ENCODE measurements at regions not wholly inside any gene's neighbourhood (a gene's known extent, or its start where the extent isn't known, plus 50 kb on each side); places are given as distances from the start of the nearest gene placed in this dataset.

DNA sequence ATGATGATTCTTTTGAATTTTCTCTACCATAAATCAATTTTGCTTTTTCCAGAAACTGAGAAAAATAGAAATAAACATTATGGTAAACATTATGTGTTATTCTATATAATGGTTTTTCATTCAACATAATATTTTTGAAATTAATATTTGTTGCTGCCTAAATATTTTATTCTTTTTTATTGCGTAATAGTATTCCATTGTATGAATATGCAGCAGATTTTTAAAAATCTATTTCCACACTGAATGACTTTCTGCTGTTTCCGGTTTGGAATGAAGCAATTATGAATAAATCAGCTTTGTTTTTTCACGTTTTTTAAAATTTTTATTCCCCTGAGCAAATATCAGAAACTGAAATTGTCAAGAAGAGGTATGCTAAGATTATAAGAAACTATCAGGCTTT lies 335.2 kb upstream of the KCND2 start:
- Histone ChIP-seq H3K9me3 (no peaks in the 10 kb centered on the region), H3K27ac (no peak overlapping the region), H3K4me3 (no peak overlapping the region), H3K4me1 (no peaks in the 10 kb centered on the region), H3K4me2 (no peak overlapping the region)
- FAIRE-seq, result no peak
- CTCF ChIA-PET, result no interaction called here
- no peak for DNase-seq (ENCODE audit: low read depth in 1 of 2, low spot score in 1 of 2)
- ATAC-seq, result no peak
- TF ChIP-seq, protein P1, sequence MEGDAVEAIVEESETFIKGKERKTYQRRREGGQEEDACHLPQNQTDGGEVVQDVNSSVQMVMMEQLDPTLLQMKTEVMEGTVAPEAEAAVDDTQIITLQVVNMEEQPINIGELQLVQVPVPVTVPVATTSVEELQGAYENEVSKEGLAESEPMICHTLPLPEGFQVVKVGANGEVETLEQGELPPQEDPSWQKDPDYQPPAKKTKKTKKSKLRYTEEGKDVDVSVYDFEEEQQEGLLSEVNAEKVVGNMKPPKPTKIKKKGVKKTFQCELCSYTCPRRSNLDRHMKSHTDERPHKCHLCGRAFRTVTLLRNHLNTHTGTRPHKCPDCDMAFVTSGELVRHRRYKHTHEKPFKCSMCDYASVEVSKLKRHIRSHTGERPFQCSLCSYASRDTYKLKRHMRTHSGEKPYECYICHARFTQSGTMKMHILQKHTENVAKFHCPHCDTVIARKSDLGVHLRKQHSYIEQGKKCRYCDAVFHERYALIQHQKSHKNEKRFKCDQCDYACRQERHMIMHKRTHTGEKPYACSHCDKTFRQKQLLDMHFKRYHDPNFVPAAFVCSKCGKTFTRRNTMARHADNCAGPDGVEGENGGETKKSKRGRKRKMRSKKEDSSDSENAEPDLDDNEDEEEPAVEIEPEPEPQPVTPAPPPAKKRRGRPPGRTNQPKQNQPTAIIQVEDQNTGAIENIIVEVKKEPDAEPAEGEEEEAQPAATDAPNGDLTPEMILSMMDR (IDR thresholded peaks at IDR 0.05), result no peak
- TF ChIP-seq MAZ (IDR thresholded peaks at IDR 0.05; ENCODE audit: borderline replicate concordance, low read depth, low read length), result no peak
- TF ChIP-seq SREBF2 (IDR thresholded peaks at IDR 0.05), result no peak
- TF ChIP-seq NR3C1 (IDR thresholded peaks at IDR 0.05), result no peak
- no peak for TF ChIP-seq EHF (CRISPR knock-in tag; IDR thresholded peaks at IDR 0.05)
- TF ChIP-seq FOSL2 (IDR thresholded peaks at IDR 0.05), result no peak
- no peak for TF ChIP-seq FOSL2 (CRISPR knock-in tag; IDR thresholded peaks at IDR 0.05)
- no peak for TF ChIP-seq TFCP2L1 (CRISPR knock-in tag; IDR thresholded peaks at IDR 0.05)
- no peak for TF ChIP-seq ZFP36 (IDR thresholded peaks at IDR 0.05; ENCODE audit: borderline replicate concordance, partially characterized antibody)
- TF ChIP-seq ESRRA (IDR thresholded peaks at IDR 0.05; ENCODE audit: borderline replicate concordance, low read length), result no peak
- TF ChIP-seq, protein P2, sequence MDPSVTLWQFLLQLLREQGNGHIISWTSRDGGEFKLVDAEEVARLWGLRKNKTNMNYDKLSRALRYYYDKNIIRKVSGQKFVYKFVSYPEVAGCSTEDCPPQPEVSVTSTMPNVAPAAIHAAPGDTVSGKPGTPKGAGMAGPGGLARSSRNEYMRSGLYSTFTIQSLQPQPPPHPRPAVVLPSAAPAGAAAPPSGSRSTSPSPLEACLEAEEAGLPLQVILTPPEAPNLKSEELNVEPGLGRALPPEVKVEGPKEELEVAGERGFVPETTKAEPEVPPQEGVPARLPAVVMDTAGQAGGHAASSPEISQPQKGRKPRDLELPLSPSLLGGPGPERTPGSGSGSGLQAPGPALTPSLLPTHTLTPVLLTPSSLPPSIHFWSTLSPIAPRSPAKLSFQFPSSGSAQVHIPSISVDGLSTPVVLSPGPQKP (IDR thresholded peaks at IDR 0.05; ENCODE audit: low read depth, low read length), result no peak
- TF ChIP-seq, protein P3, sequence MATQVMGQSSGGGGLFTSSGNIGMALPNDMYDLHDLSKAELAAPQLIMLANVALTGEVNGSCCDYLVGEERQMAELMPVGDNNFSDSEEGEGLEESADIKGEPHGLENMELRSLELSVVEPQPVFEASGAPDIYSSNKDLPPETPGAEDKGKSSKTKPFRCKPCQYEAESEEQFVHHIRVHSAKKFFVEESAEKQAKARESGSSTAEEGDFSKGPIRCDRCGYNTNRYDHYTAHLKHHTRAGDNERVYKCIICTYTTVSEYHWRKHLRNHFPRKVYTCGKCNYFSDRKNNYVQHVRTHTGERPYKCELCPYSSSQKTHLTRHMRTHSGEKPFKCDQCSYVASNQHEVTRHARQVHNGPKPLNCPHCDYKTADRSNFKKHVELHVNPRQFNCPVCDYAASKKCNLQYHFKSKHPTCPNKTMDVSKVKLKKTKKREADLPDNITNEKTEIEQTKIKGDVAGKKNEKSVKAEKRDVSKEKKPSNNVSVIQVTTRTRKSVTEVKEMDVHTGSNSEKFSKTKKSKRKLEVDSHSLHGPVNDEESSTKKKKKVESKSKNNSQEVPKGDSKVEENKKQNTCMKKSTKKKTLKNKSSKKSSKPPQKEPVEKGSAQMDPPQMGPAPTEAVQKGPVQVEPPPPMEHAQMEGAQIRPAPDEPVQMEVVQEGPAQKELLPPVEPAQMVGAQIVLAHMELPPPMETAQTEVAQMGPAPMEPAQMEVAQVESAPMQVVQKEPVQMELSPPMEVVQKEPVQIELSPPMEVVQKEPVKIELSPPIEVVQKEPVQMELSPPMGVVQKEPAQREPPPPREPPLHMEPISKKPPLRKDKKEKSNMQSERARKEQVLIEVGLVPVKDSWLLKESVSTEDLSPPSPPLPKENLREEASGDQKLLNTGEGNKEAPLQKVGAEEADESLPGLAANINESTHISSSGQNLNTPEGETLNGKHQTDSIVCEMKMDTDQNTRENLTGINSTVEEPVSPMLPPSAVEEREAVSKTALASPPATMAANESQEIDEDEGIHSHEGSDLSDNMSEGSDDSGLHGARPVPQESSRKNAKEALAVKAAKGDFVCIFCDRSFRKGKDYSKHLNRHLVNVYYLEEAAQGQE (IDR thresholded peaks at IDR 0.05), result no peak
- TF ChIP-seq CBX8 (IDR thresholded peaks at IDR 0.05), result no peak
- TF ChIP-seq HOXB5 (CRISPR knock-in tag; IDR thresholded peaks at IDR 0.05), result no peak
- no peak for TF ChIP-seq JUNB (IDR thresholded peaks at IDR 0.05)
- TF ChIP-seq, protein P4, sequence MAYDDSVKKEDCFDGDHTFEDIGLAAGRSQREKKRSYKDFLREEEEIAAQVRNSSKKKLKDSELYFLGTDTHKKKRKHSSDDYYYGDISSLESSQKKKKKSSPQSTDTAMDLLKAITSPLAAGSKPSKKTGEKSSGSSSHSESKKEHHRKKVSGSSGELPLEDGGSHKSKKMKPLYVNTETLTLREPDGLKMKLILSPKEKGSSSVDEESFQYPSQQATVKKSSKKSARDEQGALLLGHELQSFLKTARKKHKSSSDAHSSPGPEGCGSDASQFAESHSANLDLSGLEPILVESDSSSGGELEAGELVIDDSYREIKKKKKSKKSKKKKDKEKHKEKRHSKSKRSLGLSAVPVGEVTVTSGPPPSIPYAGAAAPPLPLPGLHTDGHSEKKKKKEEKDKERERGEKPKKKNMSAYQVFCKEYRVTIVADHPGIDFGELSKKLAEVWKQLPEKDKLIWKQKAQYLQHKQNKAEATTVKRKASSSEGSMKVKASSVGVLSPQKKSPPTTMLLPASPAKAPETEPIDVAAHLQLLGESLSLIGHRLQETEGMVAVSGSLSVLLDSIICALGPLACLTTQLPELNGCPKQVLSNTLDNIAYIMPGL (CRISPR knock-in tag; IDR thresholded peaks at IDR 0.05; ENCODE audit: borderline replicate concordance), result no peak
- TF ChIP-seq, protein P5, sequence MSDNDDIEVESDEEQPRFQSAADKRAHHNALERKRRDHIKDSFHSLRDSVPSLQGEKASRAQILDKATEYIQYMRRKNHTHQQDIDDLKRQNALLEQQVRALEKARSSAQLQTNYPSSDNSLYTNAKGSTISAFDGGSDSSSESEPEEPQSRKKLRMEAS (IDR thresholded peaks at IDR 0.05), result no peak
- WGBS (ENCODE audit: missing lambda C conversion rate), result 2% methylated on average over 3 of the region's 3 CpGs
- POLR2A ChIA-PET, result no interaction called here

GRCh38 chr7:119943942-119944600 lies 328.9 kb upstream of the KCND2 start:
- no peak for ATAC-seq
- DNase-seq (ENCODE audit: low read depth in 1 of 2, low spot score in 1 of 2), result no peak
- Histone ChIP-seq H3K27ac (no peak overlapping the region), H3K4me1 (no peaks in the 10 kb centered on the region), H3K4me2 (no peak overlapping the region), H3K4me3 (no peak overlapping the region), H3K9me3 (no peaks in the 10 kb centered on the region)
- CTCF ChIA-PET, result no interaction called here
- POLR2A ChIA-PET, result no interaction called here
- WGBS (ENCODE audit: missing lambda C conversion rate), result 50% methylated on average over 5 of the region's 5 CpGs
- FAIRE-seq, result no peak
- TF ChIP-seq NR3C1 (IDR thresholded peaks at IDR 0.05) (no peak), RAD21 (conservative IDR thresholded peaks at IDR 0.05 in 1 of 2, IDR thresholded peaks at IDR 0.05 in 1 of 2) (no peak), RARB (CRISPR knock-in tag; IDR thresholded peaks at IDR 0.05) (no peak), MAZ (IDR thresholded peaks at IDR 0.05; ENCODE audit: borderline replicate concordance, low read depth, low read length) (no peak), CHD2 (IDR thresholded peaks at IDR 0.05; ENCODE audit: low read length, partially characterized antibody) (no peak), BCL3 (IDR thresholded peaks at IDR 0.05) (no peak), MAFK (IDR thresholded peaks at IDR 0.05; ENCODE audit: partially characterized antibody) (no peak)
- TF ChIP-seq, protein P3 (IDR thresholded peaks at IDR 0.05), result no peak
- TF ChIP-seq, protein P5 (IDR thresholded peaks at IDR 0.05), result no peak
